PC-9 (cell line): ENCODE measurements at regions not wholly inside any gene's neighbourhood (a gene's known extent, or its start where the extent isn't known, plus 50 kb on each side); places are given as distances from the start of the nearest gene placed in this dataset.

ENCODE experiments used
- BruUV-seq: library from RNA; stranded (reverse); fragments of 400-500 nt; replicated peaks from 2 replicates; lab custom pipeline; 2021; lab: Mats Ljungman, UMichigan
- CTCF ChIA-PET: fragments of 300-600 bp; sonication (Branson Sonifier 250); formaldehyde crosslinking; loops from one replicate; lab custom pipeline; 2022; ENCODE audit warnings: antibody characterized with exemption; lab: Charles Lee
- POLR2A ChIA-PET: fragments of 300-600 bp; sonication (Branson Sonifier 250); formaldehyde crosslinking; loops from one replicate; lab custom pipeline; 2022; ENCODE audit warnings: antibody characterized with exemption; ENCODE audit not compliant: unreplicated experiment; lab: Charles Lee
- DNase-seq, 2 experiments: peaks; one replicate each; pipeline versions ENCODE4 v3.0.0 to v3.0.0-alpha.2; 2015 to 2022; ENCODE audit warnings: mixed read lengths in 1 of 2
- H2AFZ ChIP-seq: fragments of 200-600 bp; sonication (generic); 2 replicates; pipeline ENCODE4 v1.8.1; 2017; ENCODE audit warnings: antibody characterized with exemption
- H3F3A ChIP-seq: fragments of 200-600 bp; sonication (generic); 2 replicates; pipeline ENCODE4 v1.8.1; 2017; ENCODE audit warnings: antibody characterized with exemption, mild to moderate bottlenecking, low read depth; ENCODE audit not compliant: insufficient read depth
- H3K27ac ChIP-seq: fragments of 200-600 bp; sonication (generic); 2 replicates; pipeline ENCODE4 v1.6.1; 2016; ENCODE audit warnings: mixed run types
- H3K27me3 ChIP-seq: fragments of 200-600 bp; sonication (generic); 2 replicates; pipeline ENCODE4 v1.6.1; 2016; ENCODE audit warnings: low read depth, mixed run types; ENCODE audit not compliant: insufficient read depth
- H3K36me3 ChIP-seq: fragments of 200-600 bp; sonication (generic); 2 replicates; pipeline ENCODE4 v1.6.1; 2016; ENCODE audit warnings: low read depth, mixed run types
- H3K4me1 ChIP-seq: fragments of 200-600 bp; sonication (generic); replicated peaks from 2 replicates; pipeline ENCODE4 v1.6.1; 2016; ENCODE audit warnings: mixed run types; ENCODE audit not compliant: insufficient read depth
- H3K4me2 ChIP-seq: fragments of 200-600 bp; sonication (generic); 2 replicates; pipeline ENCODE4 v1.6.1; 2017; ENCODE audit warnings: mixed run types
- H3K4me3 ChIP-seq: fragments of 200-600 bp; sonication (generic); 2 replicates; pipeline ENCODE4 v1.6.1; 2016; ENCODE audit warnings: mixed run types
- H3K79me2 ChIP-seq: fragments of 200-600 bp; sonication (generic); 2 replicates; pipeline ENCODE4 v1.6.1; 2017; ENCODE audit warnings: low read depth, mixed run types
- H3K9me2 ChIP-seq: fragments of 200-600 bp; sonication (generic); 2 replicates; pipeline ENCODE4 v1.8.1; 2017; ENCODE audit warnings: mild to moderate bottlenecking; ENCODE audit not compliant: insufficient read depth
- H3K9me3 ChIP-seq: fragments of 200-600 bp; sonication (generic); 2 replicates; pipeline ENCODE4 v1.8.1; 2016; ENCODE audit warnings: low read depth; ENCODE audit not compliant: insufficient read depth
- H4K20me1 ChIP-seq: fragments of 200-600 bp; sonication (generic); 2 replicates; pipeline ENCODE4 v1.8.1; 2017; ENCODE audit not compliant: insufficient read depth
- CTCF ChIP-seq: fragments of 200-600 bp; sonication (generic); conservative IDR thresholded peaks from 2 replicates; pipeline ENCODE4 v1.6.1; 2017; ENCODE audit warnings: mixed run types, antibody characterized with exemption, mild to moderate bottlenecking, moderate library complexity
- EZH2 ChIP-seq: fragments of 200-600 bp; sonication (generic); IDR thresholded peaks from 2 replicates; pipeline ENCODE4 v1.8.0; 2017; ENCODE audit warnings: antibody characterized with exemption, low read depth
- intact Hi-C: fragments of 100-400 bp; cut with micrococcal nuclease; formaldehyde crosslinking; loops from one replicate; pipeline ENCODE4 v1.10.0; 2022; ENCODE audit not compliant: unreplicated experiment

- no peaks in the 10 kb centered on the region for H4K20me1 ChIP-seq
- no peak overlapping the region for H3K4me3 ChIP-seq
- H3K36me3 ChIP-seq = no peaks in the 10 kb centered on the region
- no peak overlapping the region for H3K4me2 ChIP-seq
- H3K79me2 ChIP-seq = no peaks in the 10 kb centered on the region
- DNase-seq = no peak
- intact Hi-C loops = no loop called here
- no TSS peak for BruUV-seq
- ChIA-PET CTCF (no interaction called here), POLR2A (no interaction called here)
- H3K27me3 ChIP-seq = no peaks in the 10 kb centered on the region
- H3K4me1 ChIP-seq = no peaks in the 10 kb centered on the region
- no peak overlapping the region for H2AFZ ChIP-seq
- no peaks in the 10 kb centered on the region for H3F3A ChIP-seq
- H3K27ac ChIP-seq = no peak overlapping the region
- H3K9me2 ChIP-seq = no peaks in the 10 kb centered on the region
- TF ChIP-seq CTCF (no peak), EZH2 (no peak)
- no peaks in the 10 kb centered on the region for H3K9me3 ChIP-seq
Observed at GRCh38 chr2:223181561-223181960, 129.6 kb downstream of the KCNE4 start.

- intact Hi-C loops = no loop called here
- H3K27ac ChIP-seq = no peak overlapping the region
- no peaks in the 10 kb centered on the region for H3K27me3 ChIP-seq
- no peaks in the 10 kb centered on the region for H3K36me3 ChIP-seq
- H3K4me2 ChIP-seq = no peak overlapping the region
- DNase-seq = no peak
- CTCF ChIA-PET = no interaction called here
- no TSS peak for BruUV-seq
- POLR2A ChIA-PET = no interaction called here
- no peaks in the 10 kb centered on the region for H4K20me1 ChIP-seq
- H3K4me3 ChIP-seq = no peak overlapping the region
- no peaks in the 10 kb centered on the region for H3K4me1 ChIP-seq
- TF ChIP-seq CTCF = no peak
- no peak for TF ChIP-seq EZH2
- no peaks in the 10 kb centered on the region for H3K79me2 ChIP-seq
- no peaks in the 10 kb centered on the region for H3K9me3 ChIP-seq
- H3F3A ChIP-seq = no peaks in the 10 kb centered on the region
- no peak overlapping the region for H2AFZ ChIP-seq
- H3K9me2 ChIP-seq = no peaks in the 10 kb centered on the region
Observed at GRCh38 chr2:223182356-223182755, 130.4 kb downstream of the KCNE4 start.

- BruUV-seq = no TSS peak
- intact Hi-C loops = no loop called here
- DNase-seq = no peak
- H3K27ac ChIP-seq = no peak overlapping the region
- H3K4me2 ChIP-seq = no peak overlapping the region
- no peaks in the 10 kb centered on the region for H3F3A ChIP-seq
- no peaks in the 10 kb centered on the region for H3K27me3 ChIP-seq
- H3K36me3 ChIP-seq = no peaks in the 10 kb centered on the region
- TF ChIP-seq EZH2 (no peak), CTCF (no peak)
- no peaks in the 10 kb centered on the region for H3K9me2 ChIP-seq
- ChIA-PET POLR2A (no interaction called here), CTCF (no interaction called here)
- H3K79me2 ChIP-seq = no peaks in the 10 kb centered on the region
- H3K4me3 ChIP-seq = no peak overlapping the region
- no peak overlapping the region for H2AFZ ChIP-seq
- no peaks in the 10 kb centered on the region for H3K9me3 ChIP-seq
- no peaks in the 10 kb centered on the region for H3K4me1 ChIP-seq
- no peaks in the 10 kb centered on the region for H4K20me1 ChIP-seq
Observed at GRCh38 chr2:223185638-223186037, 133.6 kb downstream of the KCNE4 start.
